ENCODE measurements at regions not wholly inside any gene's neighbourhood (a gene's known extent, or its start where the extent isn't known, plus 50 kb on each side); places are given as distances from the start of the nearest gene placed in this dataset.

DNA sequence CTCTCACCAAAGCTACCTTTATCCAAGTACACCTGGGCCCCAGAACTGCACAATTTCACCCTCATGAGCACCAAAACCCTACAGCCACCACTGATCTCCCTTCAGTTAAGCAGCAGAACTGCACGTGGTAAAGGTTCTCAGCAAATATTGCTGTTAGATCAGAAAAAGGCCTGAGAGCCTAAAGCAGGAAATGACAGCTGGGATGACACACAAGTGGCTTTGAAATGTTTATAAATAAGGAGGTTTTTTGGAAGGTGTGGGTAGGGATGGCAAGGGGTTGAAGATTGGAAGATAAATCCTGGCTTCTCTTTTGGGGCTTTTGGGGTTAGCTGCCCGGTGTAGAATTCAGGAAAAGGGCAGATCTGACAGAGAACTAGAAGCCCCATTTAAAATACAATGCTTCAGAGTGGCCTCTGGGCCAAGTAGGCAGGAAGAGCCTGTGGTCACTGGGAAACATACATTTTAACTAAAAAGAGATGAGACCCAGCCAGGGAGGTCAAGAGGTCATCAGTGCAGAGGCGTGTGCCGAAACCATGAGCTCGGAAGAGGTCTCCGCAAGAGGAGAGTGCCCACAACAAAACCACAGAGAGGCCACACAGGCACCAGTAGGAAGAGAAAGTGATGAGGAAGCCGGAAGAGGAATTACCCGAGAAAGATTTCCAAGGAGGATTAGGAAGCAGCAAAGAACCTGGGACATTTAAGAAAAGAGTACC is 916.5 kb downstream of the NLGN4Y start:
- Mint-ChIP-seq H3K36me3 (no peaks in the 10 kb centered on the region), H3K27ac (peak overlapping the region in 1 of 6 donors; percentile 71), H3K9me3 (peaks cover 0 to 6% (median 0%) of the 10 kb centered on the region in 6 donors), H3K27me3 (ENCODE audit: low read depth in 3 of 3) (peaks cover 0 to 2% (median 0%) of the 10 kb centered on the region in 3 donors), H3K4me3 (peak overlapping the region in 1 of 5 donors; percentile 67), H3K4me1 (no peaks in the 10 kb centered on the region)
- no peak for DNase-seq

DNA sequence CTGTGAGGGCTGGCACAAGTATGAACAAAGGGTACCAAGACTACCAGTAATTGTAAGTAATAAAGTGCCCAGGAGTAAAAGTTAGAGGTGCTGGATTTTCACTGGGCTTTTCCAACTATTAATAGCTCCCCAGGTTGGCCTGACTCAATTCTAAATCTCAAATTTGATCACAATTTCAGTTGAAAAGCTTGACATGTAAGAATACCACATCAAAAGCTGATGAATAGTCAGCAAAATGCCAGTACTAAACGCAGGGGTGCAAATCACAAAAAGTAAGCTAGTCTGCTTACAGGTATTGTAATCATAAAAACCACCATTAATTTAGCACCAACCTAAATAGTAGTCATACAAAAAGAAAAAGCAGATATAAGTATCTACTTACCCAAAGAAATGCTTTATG is 917.5 kb downstream of the NLGN4Y start:
- Mint-ChIP-seq H3K4me1 (no peaks in the 10 kb centered on the region), H3K27me3 (ENCODE audit: low read depth in 3 of 3) (peaks cover 0 to 2% (median 0%) of the 10 kb centered on the region in 3 donors), H3K27ac (no peak overlapping the region), H3K4me3 (no peak overlapping the region), H3K36me3 (no peaks in the 10 kb centered on the region), H3K9me3 (peaks cover 0 to 6% (median 0%) of the 10 kb centered on the region in 6 donors)
- no peak for DNase-seq

- H3K9me3 Mint-ChIP-seq: no peaks in the 10 kb centered on the region
- H3K27ac Mint-ChIP-seq: no peak overlapping the region
- no peak overlapping the region for H3K4me3 Mint-ChIP-seq
- no peak for DNase-seq
- H3K4me1 Mint-ChIP-seq: no peaks in the 10 kb centered on the region
- peaks cover 0 to 2% (median 0%) of the 10 kb centered on the region in 3 donors for H3K27me3 Mint-ChIP-seq (ENCODE audit: low read depth in 3 of 3)
- no peaks in the 10 kb centered on the region for H3K36me3 Mint-ChIP-seq
Observed at GRCh38 chrY:15445871-15446270, 921.5 kb downstream of the NLGN4Y start.

- no peak for DNase-seq
- H3K36me3 Mint-ChIP-seq: no peaks in the 10 kb centered on the region
- H3K4me1 Mint-ChIP-seq: no peaks in the 10 kb centered on the region
- no peaks in the 10 kb centered on the region for H3K9me3 Mint-ChIP-seq
- H3K27me3 Mint-ChIP-seq (ENCODE audit: low read depth in 3 of 3): peaks cover 0 to 2% (median 0%) of the 10 kb centered on the region in 3 donors
- H3K4me3 Mint-ChIP-seq: no peak overlapping the region
- H3K27ac Mint-ChIP-seq: no peak overlapping the region
Observed at GRCh38 chrY:15446861-15447260, 922.5 kb downstream of the NLGN4Y start.

DNA sequence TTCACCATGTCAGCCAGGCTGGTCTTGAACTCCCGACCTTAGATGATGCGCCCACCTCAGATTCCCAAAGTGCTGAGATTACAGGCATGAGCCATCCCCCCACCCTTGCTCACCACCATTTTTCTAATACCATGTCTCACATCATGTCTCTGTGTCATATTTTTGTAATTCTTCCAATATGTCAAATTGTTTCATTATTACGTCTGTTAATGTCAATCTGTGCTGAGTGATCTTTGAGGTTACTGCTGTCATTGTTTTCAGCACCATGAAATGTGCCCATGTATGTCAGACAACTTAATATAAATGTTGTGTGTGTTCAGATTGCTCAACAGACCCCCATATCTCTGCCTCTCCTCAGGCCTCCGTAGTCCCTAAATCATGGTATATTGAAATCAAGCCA is 923.6 kb downstream of the NLGN4Y start:
- Mint-ChIP-seq H3K27ac (no peak overlapping the region), H3K9me3 (no peaks in the 10 kb centered on the region), H3K4me3 (no peak overlapping the region), H3K36me3 (no peaks in the 10 kb centered on the region), H3K4me1 (no peaks in the 10 kb centered on the region), H3K27me3 (ENCODE audit: low read depth in 3 of 3) (peaks cover 0 to 2% (median 0%) of the 10 kb centered on the region in 3 donors)
- no peak for DNase-seq

GRCh38 chrY:15455133-15455937 is 931.0 kb downstream of the NLGN4Y start:
- no peaks in the 10 kb centered on the region for H3K36me3 Mint-ChIP-seq
- no peak for DNase-seq
- peaks cover 0 to 3% (median 0%) of the 10 kb centered on the region in 3 donors for H3K27me3 Mint-ChIP-seq (ENCODE audit: low read depth in 3 of 3)
- H3K9me3 Mint-ChIP-seq: peaks cover 0 to 2% (median 0%) of the 10 kb centered on the region in 6 donors
- H3K4me1 Mint-ChIP-seq: no peaks in the 10 kb centered on the region
- H3K4me3 Mint-ChIP-seq: no peak overlapping the region
- no peak overlapping the region for H3K27ac Mint-ChIP-seq

DNA sequence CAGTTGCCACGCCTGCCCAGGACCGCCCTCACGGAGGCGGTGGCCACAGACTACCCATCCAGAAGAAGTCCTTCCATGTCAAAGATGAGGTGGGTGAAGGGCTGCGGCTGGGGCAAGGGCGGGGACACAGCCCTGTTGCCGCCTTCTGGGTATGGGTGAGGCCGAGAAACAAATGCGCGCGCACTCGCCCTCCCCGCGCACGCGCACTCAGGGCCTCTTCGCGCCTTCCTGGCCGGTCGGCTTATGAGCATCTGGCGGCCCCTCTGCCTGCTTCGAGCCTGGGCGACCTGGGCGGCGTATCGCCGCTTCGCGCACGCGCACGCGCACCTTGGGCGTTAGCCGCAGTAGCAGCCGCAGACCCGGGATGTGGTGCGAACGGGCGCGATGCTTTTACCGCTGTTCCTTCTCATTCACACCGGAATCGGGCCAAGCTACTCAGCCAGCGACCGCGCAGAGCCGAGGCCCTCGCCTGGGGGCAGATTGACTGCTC is 931.7 kb downstream of the NLGN4Y start:
- H3K27me3 Mint-ChIP-seq (ENCODE audit: low read depth in 3 of 3): peaks cover 0 to 3% (median 0%) of the 10 kb centered on the region in 3 donors
- peaks cover 0 to 2% (median 0%) of the 10 kb centered on the region in 6 donors for H3K9me3 Mint-ChIP-seq
- peak overlapping the region in 1 of 6 donors; percentile 55 for H3K27ac Mint-ChIP-seq
- no peak for DNase-seq
- no peaks in the 10 kb centered on the region for H3K4me1 Mint-ChIP-seq
- H3K4me3 Mint-ChIP-seq: peak overlapping the region in 1 of 5 donors; percentile 51
- no peaks in the 10 kb centered on the region for H3K36me3 Mint-ChIP-seq

GRCh38 chrY:15456491-15456890 is 932.2 kb downstream of the NLGN4Y start:
- Mint-ChIP-seq H3K36me3 (no peaks in the 10 kb centered on the region), H3K27ac (peak overlapping the region in 1 of 6 donors; percentile 55), H3K27me3 (ENCODE audit: low read depth in 3 of 3) (peaks cover 0 to 3% (median 0%) of the 10 kb centered on the region in 3 donors), H3K4me1 (no peaks in the 10 kb centered on the region), H3K4me3 (peak overlapping the region in 1 of 5 donors; percentile 51), H3K9me3 (peaks cover 0 to 2% (median 0%) of the 10 kb centered on the region in 6 donors)
- DNase-seq: no peak

GRCh38 chrY:15457682-15458081 is 933.4 kb downstream of the NLGN4Y start:
- H3K36me3 Mint-ChIP-seq: no peaks in the 10 kb centered on the region
- H3K4me1 Mint-ChIP-seq: no peaks in the 10 kb centered on the region
- peaks cover 0 to 2% (median 0%) of the 10 kb centered on the region in 6 donors for H3K9me3 Mint-ChIP-seq
- DNase-seq: no peak
- no peak overlapping the region for H3K27ac Mint-ChIP-seq
- H3K27me3 Mint-ChIP-seq (ENCODE audit: low read depth in 3 of 3): peaks cover 0 to 5% (median 0%) of the 10 kb centered on the region in 3 donors
- no peak overlapping the region for H3K4me3 Mint-ChIP-seq

- no peak overlapping the region for H3K4me3 Mint-ChIP-seq
- H3K27me3 Mint-ChIP-seq (ENCODE audit: low read depth in 3 of 3): peaks cover 0 to 5% (median 0%) of the 10 kb centered on the region in 3 donors
- no peaks in the 10 kb centered on the region for H3K9me3 Mint-ChIP-seq
- H3K27ac Mint-ChIP-seq: no peak overlapping the region
- no peaks in the 10 kb centered on the region for H3K36me3 Mint-ChIP-seq
- no peaks in the 10 kb centered on the region for H3K4me1 Mint-ChIP-seq
- no peak for DNase-seq
Observed at GRCh38 chrY:15458426-15458825, 934.1 kb downstream of the NLGN4Y start.

- Mint-ChIP-seq H3K27ac (no peak overlapping the region), H3K9me3 (no peaks in the 10 kb centered on the region), H3K4me1 (no peaks in the 10 kb centered on the region), H3K36me3 (no peaks in the 10 kb centered on the region), H3K27me3 (ENCODE audit: low read depth in 3 of 3) (peaks cover 0 to 2% (median 0%) of the 10 kb centered on the region in 3 donors), H3K4me3 (no peak overlapping the region)
- DNase-seq: no peak
Observed at GRCh38 chrY:15465880-15466279, 941.6 kb downstream of the NLGN4Y start.

GRCh38 chrY:15466891-15467290 is 942.6 kb downstream of the NLGN4Y start:
- Mint-ChIP-seq H3K4me1 (no peaks in the 10 kb centered on the region), H3K4me3 (no peak overlapping the region), H3K27me3 (ENCODE audit: low read depth in 3 of 3) (peaks cover 0 to 2% (median 0%) of the 10 kb centered on the region in 3 donors), H3K9me3 (no peaks in the 10 kb centered on the region), H3K36me3 (no peaks in the 10 kb centered on the region), H3K27ac (no peak overlapping the region)
- DNase-seq: no peak

- H3K27ac Mint-ChIP-seq: no peak overlapping the region
- no peaks in the 10 kb centered on the region for H3K36me3 Mint-ChIP-seq
- no peaks in the 10 kb centered on the region for H3K27me3 Mint-ChIP-seq (ENCODE audit: low read depth in 3 of 3)
- H3K4me1 Mint-ChIP-seq: no peaks in the 10 kb centered on the region
- no peak overlapping the region for H3K4me3 Mint-ChIP-seq
- DNase-seq: no peak
- H3K9me3 Mint-ChIP-seq: no peaks in the 10 kb centered on the region
Observed at GRCh38 chrY:15468091-15468490, 943.8 kb downstream of the NLGN4Y start.

DNA sequence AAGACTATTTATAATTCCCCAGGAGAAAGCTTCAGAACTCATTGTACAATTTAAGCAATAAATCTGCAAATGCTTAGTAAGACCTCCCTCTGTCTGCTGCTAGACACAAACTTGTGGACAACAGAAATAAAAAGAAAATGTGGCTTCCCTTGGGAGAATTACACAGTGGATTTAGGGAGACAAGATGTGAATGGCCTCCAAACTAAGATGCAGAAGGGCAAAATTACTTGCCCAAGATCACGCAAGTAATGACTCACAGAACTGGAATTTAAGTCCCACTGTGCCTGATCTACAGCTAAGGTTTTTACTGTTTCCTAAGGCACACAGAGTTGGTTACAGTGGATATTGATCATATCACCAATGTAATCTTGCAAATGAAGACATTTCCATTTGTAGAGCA is 947.0 kb downstream of the NLGN4Y start:
- H3K27ac Mint-ChIP-seq: no peak overlapping the region
- H3K27me3 Mint-ChIP-seq (ENCODE audit: low read depth in 3 of 3): no peaks in the 10 kb centered on the region
- H3K4me3 Mint-ChIP-seq: no peak overlapping the region
- no peaks in the 10 kb centered on the region for H3K36me3 Mint-ChIP-seq
- H3K4me1 Mint-ChIP-seq: no peaks in the 10 kb centered on the region
- DNase-seq: no peak
- H3K9me3 Mint-ChIP-seq: no peaks in the 10 kb centered on the region

Measured in immature natural killer cell (primary cell).